ENCODE measurements at regions not wholly inside any gene's neighbourhood (a gene's known extent, or its start where the extent isn't known, plus 50 kb on each side); places are given as distances from the start of the nearest gene placed in this dataset.

GRCh38 chr6:169344750-169345065 lies 91.1 kb upstream of the THBS2 start:
- ChIA-PET CTCF (no interaction called here), POLR2A (no interaction called here)
- Histone ChIP-seq H3K4me3 (ENCODE audit: low read depth, low read length) (no peak overlapping the region), H3K27ac (ENCODE audit: low read depth, low read length) (no peak overlapping the region), H3K9me3 (ENCODE audit: control insufficient read depth, insufficient read depth, low read length) (peaks cover 7% of the 10 kb centered on the region; the same call in 1 of the 2 replicates), H3K27me3 (ENCODE audit: control insufficient read depth, insufficient read depth, low read length) (peaks cover 3% of the 10 kb centered on the region)
- TF ChIP-seq CTCF (IDR thresholded peaks at IDR 0.05; ENCODE audit: low read depth, low read length), result no peak
- no peak for DNase-seq (ENCODE audit: low read depth, low spot score)

GRCh38 chr6:169343886-169344749 lies 90.5 kb upstream of the THBS2 start:
- Histone ChIP-seq H3K27ac (ENCODE audit: low read depth, low read length) (no peak overlapping the region), H3K4me3 (ENCODE audit: low read depth, low read length) (no peak overlapping the region), H3K27me3 (ENCODE audit: control insufficient read depth, insufficient read depth, low read length) (peaks cover 3% of the 10 kb centered on the region), H3K9me3 (ENCODE audit: control insufficient read depth, insufficient read depth, low read length) (peaks cover 7% of the 10 kb centered on the region; the same call in 1 of the 2 replicates)
- TF ChIP-seq CTCF (IDR thresholded peaks at IDR 0.05; ENCODE audit: low read depth, low read length), result no peak
- no peak for DNase-seq (ENCODE audit: low read depth, low spot score)
- ChIA-PET POLR2A (no interaction called here), CTCF (no interaction called here)

- Histone ChIP-seq H3K9me3 (ENCODE audit: control insufficient read depth, insufficient read depth, low read length) (peaks cover 7% of the 10 kb centered on the region; the same call in 1 of the 2 replicates), H3K4me3 (ENCODE audit: low read depth, low read length) (no peak overlapping the region), H3K27me3 (ENCODE audit: control insufficient read depth, insufficient read depth, low read length) (peaks cover 3% of the 10 kb centered on the region), H3K27ac (ENCODE audit: low read depth, low read length) (no peak overlapping the region)
- no peak for TF ChIP-seq CTCF (IDR thresholded peaks at IDR 0.05; ENCODE audit: low read depth, low read length)
- ChIA-PET POLR2A (no interaction called here), CTCF (interaction anchor here (0.6 kb wide), 1 partner anchor 609 kb away, joined by 3 read pairs; no protein-coding TSS in a partner anchor)
- no peak for DNase-seq (ENCODE audit: low read depth, low spot score)
These were observed 89.1 kb upstream of the THBS2 start for GRCh38 chr6:169342710-169343109.

- peaks cover 7% of the 10 kb centered on the region; the same call in 1 of the 2 replicates for H3K9me3 ChIP-seq (ENCODE audit: control insufficient read depth, insufficient read depth, low read length)
- peaks cover 3% of the 10 kb centered on the region for H3K27me3 ChIP-seq (ENCODE audit: control insufficient read depth, insufficient read depth, low read length)
- CTCF ChIA-PET, result no interaction called here
- no peak overlapping the region for H3K4me3 ChIP-seq (ENCODE audit: low read depth, low read length)
- POLR2A ChIA-PET, result no interaction called here
- TF ChIP-seq CTCF (IDR thresholded peaks at IDR 0.05; ENCODE audit: low read depth, low read length), result no peak
- no peak for DNase-seq (ENCODE audit: low read depth, low spot score)
- no peak overlapping the region for H3K27ac ChIP-seq (ENCODE audit: low read depth, low read length)
These were observed 88.1 kb upstream of the THBS2 start for GRCh38 chr6:169341706-169342105.

- Histone ChIP-seq H3K9me3 (ENCODE audit: control insufficient read depth, insufficient read depth, low read length) (peaks cover 7% of the 10 kb centered on the region; the same call in 1 of the 2 replicates), H3K27ac (ENCODE audit: low read depth, low read length) (no peak overlapping the region), H3K27me3 (ENCODE audit: control insufficient read depth, insufficient read depth, low read length) (peaks cover 3% of the 10 kb centered on the region), H3K4me3 (ENCODE audit: low read depth, low read length) (no peak overlapping the region)
- no peak for TF ChIP-seq CTCF (IDR thresholded peaks at IDR 0.05; ENCODE audit: low read depth, low read length)
- DNase-seq (ENCODE audit: low read depth, low spot score), result no peak
- POLR2A ChIA-PET, result no interaction called here
- CTCF ChIA-PET, result interaction anchor here (0.6 kb wide), 1 partner anchor 232 kb away, joined by 3 read pairs; no protein-coding TSS in a partner anchor
These were observed 87.4 kb upstream of the THBS2 start for GRCh38 chr6:169341065-169341464.
